HG03135 (cell line): ENCODE measurements at regions not wholly inside any gene's neighbourhood (a gene's known extent, or its start where the extent isn't known, plus 50 kb on each side); places are given as distances from the start of the nearest gene placed in this dataset.
"Not testable (repeated sequence)": the region's sequence is repeated elsewhere in the genome, so short reads cannot be mapped to it uniquely, and the experiment has no call there.

Experiments
- ATAC-seq: cut with Tn5 transposase; IDR thresholded peaks from one replicate; pipeline ENCODE4 v1.9.1; 2021; ENCODE audit warnings: mild to moderate bottlenecking, moderate library complexity; ENCODE audit not compliant: unreplicated experiment

DNA sequence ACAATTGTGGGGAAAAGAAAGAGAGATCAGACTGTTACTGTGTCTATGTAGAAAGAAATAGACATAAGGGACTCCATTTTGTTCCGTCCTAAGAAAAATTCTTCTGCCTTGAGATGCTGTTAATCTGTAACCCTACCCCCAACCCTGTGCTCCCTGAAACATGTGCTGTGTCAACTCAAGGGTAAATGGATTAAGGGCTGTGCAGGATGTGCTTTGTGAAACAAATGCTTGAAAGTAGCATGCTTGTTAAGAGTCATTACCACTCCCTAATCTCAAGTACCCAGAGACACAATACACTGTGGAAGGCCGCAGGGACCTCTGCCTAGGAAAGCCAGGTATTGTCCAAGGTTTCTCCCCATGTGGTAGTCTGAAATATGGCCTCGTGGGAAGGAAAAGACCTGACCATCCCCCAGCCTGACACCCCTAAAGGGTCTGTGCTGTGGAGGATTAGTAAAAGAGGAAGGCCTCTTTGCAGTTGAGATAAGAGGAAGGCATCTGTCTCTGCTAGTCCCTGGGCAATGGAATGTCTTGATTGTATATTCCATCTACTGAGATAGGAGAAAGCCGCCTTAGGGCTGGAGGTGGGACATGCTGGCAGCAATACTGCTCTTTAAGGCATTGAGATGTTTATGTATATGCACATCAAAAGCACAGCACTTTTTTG lies 695.9 kb upstream of the ADGRL4 start:
- not testable (repeated sequence) for ATAC-seq

DNA sequence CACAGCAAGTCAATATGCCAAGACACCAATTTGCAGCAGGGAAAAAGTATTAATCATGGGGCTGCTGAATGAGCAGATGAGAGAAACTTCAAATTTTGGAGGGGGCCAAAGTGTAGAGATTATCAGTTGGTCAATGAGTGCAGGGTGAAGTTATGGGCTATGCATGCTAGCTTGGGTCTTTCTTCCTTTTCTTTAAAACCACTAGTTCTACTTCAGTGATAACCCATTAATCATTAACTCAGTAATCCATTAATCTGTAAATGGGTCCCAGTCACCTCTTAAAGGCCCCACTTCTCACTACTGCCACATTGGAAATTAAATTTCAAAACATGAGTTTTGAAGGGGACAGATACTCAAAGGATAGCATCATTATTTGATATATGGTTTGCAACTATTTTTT lies 688.6 kb upstream of the ADGRL4 start:
- ATAC-seq = peak; percentile 92

DNA sequence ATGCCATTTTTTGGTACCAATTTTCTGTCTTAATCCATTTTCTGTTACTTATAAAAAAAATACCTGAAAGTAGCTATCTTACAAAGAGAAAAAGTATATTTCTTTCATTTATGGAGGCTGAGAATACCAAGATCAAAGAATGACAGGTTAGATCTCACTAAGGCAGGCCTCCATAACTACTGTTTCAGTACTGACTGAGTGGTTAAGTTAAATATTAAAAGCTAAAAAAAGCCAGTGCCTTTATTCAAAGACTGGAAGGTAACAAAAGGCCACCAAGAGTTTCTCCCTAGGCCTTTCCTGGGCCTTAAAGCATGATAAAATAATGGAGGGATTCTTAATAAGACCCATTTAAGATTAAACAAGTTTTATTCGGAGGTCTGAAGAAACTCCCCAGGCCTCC lies 687.7 kb upstream of the ADGRL4 start:
- peak; percentile 62 for ATAC-seq

DNA sequence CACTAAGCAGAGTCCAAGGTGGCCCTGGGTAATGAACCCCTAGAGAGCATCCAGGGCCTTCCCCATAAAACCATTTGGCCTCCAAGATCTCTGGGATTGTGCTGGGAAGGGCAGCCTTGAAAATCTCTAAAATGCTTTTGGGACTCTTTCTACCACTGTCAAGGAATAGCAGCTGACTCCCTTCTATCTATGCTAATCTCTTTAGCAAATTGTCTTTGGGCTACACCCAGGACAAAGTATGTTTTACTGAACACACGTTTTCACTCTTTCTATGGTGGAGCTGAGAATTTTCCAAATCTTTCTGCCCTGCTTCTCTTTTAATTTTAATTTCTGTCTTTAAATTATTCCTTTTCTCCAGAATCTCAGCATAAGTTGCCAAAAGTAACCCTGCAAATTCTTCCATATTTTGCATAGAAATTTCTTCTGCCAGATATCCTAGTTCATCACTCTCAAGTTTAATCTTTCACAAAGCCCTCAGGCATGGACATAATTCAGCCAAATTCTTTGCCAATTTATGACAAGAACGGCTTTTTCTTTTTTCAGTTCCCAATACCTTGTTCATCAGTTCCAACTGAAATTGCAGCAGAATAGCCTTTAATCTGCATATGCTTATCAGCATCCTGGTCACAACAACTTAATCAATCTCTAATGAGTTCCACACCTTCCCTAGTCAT lies 687.0 kb upstream of the ADGRL4 start:
- no peak for ATAC-seq

DNA sequence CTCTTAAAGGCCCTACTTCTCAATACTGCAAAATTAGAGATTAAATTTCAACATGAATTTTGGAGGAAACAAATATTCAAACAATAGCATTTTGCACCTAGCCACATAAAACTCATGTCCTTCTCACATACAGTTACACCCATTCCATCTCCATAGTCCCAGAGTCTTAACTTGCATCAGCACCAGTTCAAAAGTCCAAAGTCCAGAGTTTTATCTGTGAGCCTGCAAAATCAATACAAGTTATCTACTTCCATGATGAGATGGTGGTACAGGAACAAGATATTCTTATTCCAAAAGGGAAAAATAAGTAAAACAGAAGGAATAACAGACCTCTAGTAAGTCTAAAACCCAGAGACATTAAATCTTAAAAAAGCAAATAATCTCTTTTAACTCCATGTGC lies 686.0 kb upstream of the ADGRL4 start:
- ATAC-seq = no peak

DNA sequence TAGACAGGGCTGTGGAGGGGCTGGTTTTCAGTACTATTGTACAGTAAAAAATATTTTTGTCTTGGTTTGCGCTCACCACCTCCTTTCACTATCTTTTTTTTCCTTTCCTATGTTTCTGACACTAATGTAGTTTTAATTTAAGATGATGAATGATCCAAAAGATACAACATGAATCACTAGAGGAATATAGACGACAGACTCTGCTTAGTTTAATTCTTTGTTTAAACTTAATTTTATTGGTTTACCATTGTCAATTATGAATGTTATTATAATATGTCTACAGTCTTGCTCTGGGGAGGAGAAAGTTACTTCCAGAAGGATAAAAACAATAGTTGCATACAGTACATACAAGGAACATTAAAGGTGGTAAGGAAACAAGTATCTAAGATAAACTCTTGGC lies 682.4 kb upstream of the ADGRL4 start:
- no peak for ATAC-seq

DNA sequence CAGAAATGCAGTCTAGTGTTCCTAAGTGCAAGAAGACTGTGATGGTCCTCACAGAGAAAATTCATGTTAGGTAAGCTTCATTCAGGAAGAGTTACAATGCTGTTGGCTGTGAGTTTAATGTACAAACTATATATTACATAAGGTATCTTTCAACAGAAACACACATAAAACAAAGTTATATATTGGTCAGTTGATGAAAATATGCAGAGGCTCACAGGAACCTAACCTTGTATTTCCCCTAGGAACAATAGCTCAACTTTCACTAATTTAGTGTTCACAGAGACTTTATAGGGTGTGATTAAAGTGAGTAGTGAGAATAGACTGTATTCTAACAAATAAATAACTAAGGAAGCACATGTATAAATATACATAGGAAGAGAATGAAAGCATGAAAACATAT lies 676.9 kb upstream of the ADGRL4 start:
- no peak for ATAC-seq

DNA sequence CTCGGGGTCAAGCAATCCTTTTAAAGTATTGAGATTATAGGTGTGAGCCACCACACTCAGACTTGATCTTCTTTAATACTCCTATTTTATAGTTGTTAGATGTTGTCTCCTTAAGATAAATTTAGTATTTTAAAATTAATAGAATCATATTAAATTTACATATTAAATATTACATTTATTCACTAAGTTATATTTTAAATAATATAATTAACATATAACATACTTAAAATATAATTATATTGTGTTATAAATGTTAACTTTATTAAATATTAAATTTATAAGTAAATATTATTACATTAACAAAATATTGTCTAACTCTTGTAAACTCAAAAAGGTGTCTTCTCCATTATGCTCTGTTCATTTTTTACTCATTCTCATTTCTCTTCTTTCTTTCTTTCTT lies 675.9 kb upstream of the ADGRL4 start:
- ATAC-seq = no peak

DNA sequence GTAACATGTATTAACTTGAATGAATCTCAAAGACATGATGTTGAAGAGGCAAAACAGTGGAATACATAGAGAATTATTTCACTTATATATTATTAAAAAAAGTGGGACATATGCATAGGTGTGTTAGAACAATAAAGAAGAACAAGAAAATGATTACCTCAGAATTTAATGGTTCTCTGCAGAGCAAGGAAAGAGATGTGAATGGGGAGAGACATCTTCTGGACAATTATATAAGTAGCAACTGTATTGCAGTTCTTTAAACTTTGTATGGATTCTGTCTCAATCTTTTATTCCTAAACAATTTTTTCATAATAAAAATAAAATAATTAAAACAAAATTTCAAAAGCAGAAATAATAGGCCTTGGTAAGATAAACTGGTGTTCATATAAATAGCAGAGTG lies 674.9 kb upstream of the ADGRL4 start:
- ATAC-seq = no peak

DNA sequence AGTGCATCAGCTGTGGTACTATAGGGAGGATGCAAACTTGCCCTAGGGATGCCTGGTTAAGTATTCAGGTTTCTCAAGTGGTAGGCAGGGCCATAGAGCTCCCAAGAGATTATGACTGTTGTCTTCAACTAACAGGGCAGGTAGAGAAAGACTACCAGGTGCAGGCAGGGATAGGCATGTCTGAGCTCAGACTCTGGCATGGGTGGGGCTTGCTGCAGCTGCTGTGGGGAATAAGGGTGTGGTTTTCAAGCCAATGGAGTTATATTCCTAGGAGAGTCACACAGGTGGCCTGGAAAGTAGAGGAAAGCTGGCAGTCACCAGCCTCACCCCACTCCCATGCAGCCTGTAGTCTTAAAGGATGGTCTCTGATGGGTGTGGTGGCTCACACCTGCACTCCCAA lies 673.4 kb upstream of the ADGRL4 start:
- no peak for ATAC-seq

DNA sequence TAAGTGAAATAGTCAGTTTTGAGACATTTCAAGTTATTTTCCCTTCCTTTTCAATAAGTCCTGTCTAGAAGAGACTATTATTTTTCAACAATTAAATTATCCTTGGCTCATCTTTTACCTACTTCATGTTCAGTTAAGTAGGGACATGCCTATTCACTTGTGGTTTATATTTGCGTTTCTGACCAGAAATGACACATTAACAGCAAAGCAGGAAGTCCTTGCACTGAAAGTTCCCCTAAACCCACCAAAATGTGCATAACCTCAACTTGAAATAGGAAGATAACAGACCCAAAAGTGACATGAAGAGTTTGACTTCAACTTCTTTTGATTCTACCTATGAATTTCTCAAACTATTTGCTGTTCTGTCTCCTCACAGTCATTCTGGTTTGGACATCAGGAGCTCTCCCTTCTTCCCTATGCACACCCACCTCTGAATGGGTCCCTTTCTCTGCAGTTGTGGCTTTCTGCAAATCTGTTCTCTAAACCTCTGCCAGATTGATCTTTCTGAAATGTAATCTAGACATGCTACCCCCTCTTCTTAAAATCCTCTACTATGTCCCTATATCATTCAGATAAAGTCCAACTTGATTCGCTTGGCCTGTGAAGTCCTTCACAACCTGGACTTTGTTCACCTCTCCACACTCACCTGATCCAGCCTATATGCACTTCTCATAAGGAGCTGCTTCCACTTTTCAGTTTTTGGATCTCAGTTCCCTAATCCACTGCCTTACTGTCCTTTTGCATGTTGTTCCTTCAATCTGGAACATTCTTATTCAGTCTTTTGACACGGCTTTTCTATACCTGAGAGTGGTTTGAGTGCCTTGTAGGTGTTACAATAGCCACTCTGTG lies 661.5 kb upstream of the ADGRL4 start:
- ATAC-seq = peak; percentile 95

DNA sequence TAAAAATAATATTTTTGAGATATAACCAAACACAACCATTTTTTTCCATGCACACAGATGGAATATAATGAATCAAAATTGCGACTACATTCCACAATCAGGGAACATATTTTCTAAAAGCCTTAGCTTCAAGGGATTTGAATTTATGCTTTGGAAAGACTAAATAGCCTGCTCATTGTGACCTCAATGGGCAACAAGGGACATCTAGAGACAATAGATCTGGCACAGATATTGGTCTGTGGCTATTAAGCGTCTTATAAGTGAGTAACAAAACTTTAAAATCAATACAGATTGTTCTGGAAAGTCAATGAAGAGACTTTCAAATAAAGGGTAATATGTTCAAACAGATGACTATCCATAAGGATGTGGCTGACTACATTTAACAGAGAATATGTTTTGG lies 660.6 kb upstream of the ADGRL4 start:
- no peak for ATAC-seq

DNA sequence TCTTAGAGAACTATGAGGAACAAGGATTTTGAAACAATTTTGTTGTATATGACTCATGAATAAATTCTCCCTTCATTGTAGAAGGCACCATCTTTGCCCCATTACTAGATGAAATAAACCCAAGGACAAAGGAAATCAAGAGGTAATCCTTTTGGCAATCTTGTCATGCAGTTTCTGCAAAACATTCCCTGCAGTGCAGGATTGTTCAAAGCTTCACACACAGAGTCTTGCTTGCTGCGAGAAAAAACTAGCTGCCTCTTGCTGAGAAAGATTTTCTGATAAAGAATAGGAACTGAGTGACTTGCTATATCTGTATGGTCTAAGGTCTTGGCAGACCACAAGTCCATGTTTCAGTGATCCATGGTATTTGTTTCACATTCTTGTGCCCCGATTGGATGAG lies 657.4 kb upstream of the ADGRL4 start:
- ATAC-seq = no peak

DNA sequence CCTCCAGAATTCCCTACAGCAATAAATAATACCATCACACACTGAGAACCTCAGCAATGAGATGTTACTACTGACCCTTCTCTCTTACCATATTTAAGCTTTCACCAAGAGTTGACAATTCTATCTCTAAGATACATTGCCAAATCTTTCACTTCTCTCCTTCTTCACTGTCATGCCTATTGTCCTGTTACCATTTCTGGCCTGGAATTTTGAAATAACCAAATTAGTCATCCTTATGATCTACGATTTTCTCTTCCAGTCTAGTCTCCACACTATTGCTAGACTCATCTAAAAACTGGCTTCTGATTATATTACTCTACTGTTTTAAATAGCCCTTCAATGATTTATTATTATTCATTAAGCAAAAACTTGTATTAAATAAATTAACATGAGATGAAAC lies 656.1 kb upstream of the ADGRL4 start:
- no peak for ATAC-seq

DNA sequence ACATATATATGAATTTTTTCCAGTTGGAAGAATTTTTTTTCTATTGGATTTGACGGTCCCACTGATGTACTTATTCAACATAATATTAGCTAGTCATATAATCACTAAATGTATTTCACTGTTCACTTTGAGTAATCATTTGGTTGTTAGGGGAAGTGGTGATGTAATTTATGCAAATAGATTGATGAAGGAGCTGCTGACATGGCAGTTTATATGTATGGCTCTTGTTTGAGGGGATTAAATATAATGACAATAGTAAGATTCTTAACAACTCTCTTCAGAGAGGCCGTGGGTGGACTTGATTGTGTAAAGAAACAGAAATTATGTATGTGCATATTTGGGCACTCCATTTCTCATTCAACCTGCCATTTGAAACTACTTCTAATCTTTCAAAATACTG lies 653.6 kb upstream of the ADGRL4 start:
- ATAC-seq = no peak

DNA sequence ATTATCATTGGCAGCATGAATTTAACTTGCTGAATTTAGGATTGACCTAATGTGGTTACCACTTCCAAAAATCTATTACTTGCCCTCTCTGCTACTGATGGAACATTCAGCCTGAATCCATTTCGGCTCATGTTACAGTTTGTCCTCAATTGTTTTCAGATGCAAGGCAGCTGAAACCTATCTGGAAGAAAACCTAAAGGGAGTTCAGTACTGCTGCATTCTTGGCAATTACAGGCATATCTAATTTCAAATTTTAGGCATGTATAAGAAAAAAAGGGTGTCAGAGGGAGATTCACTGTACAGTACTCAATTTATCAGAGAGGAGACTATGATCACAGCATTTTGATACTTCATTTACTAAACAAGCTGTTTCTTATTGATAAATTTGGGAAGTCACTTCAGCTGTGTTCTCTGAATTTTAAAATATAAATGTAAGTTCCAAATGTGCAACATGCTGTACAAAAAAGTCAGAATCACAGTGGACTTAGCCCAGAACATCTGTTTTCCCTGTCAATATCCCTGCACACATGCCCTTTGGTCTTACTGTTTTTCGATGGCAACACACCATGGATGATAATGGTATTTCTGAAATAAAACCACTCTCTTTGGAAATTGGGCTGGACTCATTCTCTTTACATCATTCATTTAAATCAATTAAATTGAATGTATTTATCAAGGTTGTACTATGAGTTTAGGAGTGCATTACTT lies 651.6 kb upstream of the ADGRL4 start:
- no peak for ATAC-seq

DNA sequence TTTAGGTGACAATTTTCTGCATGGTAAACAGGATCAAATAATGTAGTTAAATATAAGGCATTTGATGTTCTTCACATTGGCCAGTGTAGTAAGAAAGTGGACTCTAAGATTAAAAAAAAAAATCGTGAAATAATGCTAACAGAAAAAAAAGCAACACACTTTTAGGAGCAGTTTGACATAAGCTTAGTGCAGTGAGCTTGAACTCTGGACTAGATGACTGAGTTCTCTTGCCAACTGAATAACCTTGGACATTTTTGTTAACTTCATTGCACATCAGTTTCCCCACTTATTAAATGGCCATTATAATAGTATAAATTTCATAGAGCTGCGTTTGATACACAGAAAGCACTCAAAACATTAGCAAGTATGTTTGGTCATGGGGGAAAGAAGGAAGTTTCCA lies 649.3 kb upstream of the ADGRL4 start:
- no peak for ATAC-seq

DNA sequence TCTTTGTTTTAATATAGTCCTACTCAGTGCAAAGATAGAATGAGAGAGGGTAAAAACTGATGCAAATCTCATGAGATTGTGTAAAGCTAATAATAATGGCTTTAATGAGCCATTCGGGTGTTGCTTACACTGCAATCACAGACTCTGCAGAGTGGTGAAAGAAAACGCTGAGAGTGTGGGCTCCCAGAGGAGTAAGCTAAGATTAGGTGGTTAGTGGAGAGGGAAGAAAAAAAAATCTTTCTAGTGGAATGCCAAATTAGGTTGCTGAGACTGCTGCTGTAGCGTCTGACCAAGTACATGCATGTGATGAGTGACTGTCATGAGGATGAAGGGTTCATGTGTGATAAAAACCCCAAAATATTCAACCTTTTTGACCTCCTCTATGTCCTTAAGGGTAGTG lies 645.9 kb upstream of the ADGRL4 start:
- ATAC-seq = no peak

DNA sequence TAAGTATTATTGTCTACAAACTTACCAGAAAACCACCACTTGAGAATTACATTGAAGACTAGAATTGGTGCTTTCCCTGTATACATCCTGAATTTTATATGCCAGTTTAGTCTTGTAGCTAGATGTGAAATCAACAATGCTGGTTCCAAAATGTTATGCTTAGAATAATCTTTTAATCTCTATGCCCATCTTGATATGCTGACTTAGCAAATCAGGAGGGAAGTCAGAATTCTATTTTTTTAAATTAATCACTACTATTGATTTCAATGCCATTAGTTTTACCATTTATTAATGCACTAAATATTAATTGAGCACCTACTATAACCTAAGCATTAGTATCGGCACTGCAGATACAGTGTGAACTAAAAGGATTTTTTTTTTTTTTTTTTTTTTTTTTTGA lies 641.6 kb upstream of the ADGRL4 start:
- ATAC-seq = no peak

DNA sequence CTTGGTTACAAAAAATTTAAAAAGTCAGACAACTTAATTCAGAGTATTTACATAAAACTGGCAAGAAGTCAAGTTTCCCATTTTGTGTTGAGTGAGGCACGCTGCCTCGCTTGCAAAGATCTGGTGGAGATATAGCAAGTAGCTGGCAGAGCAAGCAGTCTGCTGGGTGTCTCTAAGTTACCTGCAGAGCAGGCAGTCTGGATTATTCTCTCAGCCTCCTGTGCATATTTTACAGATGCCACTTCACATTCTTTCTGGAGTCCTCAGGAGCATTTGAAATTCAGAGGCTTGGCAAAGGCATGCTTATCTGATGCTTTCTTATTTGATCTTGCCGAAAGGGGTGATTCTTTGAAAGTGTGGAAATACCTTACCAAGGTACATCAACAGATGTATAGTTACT lies 640.4 kb upstream of the ADGRL4 start:
- ATAC-seq = no peak

DNA sequence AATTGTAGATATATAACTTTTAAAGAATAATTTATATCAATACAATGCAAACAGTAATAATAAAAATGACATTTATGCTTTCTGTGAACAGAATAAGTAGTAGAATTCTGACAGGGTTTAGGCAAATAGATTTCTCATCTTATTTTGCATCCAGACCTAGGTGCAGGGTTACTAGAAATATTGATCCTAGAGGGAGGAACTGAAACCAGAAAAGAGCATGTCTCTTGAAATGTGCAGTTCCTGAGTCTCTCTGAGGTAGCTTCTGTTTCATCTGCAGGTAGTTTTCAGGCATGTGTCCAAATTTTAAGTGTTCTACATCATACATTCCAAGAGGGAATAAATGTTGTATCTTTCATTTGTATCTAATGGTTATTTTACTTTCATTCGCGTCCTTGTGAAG lies 631.9 kb upstream of the ADGRL4 start:
- peak; percentile 98 for ATAC-seq
